GM12872 (cell line): ENCODE measurements at regions not wholly inside any gene's neighbourhood (a gene's known extent, or its start where the extent isn't known, plus 50 kb on each side); places are given as distances from the start of the nearest gene placed in this dataset.

ENCODE experiments used
- TF ChIP-seq, protein P1 (sequence below): IDR thresholded peaks from 3 replicates; pipeline ENCODE4 v1.5.1; 2011; ENCODE audit warnings: low read depth, mild to moderate bottlenecking, low read length, moderate library complexity; ENCODE audit not compliant: insufficient read depth

DNA sequence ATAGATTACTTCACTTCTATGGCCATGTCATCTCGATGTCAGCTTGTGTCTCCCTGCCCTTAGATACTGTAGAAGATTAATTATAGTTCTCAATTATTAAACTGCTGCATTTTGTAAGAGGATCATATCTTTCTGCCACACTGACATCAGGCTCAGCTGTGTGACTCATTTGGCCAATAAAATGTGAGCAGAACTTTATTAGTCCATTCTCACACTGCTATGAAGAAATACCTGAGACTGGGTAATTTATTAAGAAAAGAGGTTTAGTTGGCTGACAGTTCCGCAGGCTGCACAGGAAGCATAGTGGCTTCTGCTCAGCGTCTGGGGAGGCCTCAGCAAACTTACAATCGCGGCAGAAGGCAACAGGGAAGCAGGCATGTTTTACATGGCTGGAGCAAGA, 290.4 kb downstream of the RAD51AP2 start:
- TF ChIP-seq, protein P1, sequence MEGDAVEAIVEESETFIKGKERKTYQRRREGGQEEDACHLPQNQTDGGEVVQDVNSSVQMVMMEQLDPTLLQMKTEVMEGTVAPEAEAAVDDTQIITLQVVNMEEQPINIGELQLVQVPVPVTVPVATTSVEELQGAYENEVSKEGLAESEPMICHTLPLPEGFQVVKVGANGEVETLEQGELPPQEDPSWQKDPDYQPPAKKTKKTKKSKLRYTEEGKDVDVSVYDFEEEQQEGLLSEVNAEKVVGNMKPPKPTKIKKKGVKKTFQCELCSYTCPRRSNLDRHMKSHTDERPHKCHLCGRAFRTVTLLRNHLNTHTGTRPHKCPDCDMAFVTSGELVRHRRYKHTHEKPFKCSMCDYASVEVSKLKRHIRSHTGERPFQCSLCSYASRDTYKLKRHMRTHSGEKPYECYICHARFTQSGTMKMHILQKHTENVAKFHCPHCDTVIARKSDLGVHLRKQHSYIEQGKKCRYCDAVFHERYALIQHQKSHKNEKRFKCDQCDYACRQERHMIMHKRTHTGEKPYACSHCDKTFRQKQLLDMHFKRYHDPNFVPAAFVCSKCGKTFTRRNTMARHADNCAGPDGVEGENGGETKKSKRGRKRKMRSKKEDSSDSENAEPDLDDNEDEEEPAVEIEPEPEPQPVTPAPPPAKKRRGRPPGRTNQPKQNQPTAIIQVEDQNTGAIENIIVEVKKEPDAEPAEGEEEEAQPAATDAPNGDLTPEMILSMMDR = no peak

DNA sequence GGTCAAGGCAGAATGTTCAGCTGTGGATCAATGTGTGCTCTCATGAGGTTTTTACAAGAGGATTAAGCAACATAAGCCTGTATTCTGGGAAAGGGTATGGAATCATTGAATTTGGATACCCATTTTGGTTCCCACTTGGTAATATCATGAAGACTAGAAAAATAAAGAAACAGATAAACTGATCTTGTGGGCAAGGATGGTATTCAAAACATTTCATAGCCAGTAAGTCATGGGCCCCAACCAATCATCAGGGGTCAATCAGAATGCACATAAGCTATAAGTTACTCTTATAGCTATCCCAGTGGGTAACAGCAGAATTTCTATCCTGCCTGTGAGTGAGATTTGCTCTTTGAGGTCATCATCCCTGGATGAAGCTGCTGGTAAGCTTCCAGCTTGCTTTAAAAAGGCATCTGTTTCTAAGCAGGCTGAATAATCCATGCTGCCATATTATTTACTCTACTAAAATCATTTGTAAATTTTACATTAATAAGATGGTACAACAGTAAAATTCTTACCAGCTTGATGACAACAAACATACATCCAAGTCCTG, 291.2 kb downstream of the RAD51AP2 start:
- TF ChIP-seq, protein P1 = no peak

DNA sequence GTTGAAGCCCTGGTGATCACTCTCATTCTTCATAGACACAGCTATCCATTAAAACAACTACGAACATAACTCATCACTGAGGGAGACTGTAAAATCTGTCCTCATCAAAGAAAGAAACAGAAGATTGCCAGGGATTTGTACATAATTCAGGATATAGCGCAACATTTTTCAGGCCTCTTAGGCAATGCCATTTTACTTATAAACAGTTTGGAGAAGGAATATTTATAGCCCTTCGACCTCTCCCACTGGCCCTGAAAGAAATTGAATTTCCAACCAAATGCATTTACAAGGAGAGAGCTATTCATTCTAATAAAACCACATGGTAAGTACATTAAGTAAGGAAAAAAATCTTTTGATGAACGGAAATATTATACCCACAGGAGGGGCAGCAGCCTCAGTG, 295.0 kb downstream of the RAD51AP2 start:
- TF ChIP-seq, protein P1 = no peak

DNA sequence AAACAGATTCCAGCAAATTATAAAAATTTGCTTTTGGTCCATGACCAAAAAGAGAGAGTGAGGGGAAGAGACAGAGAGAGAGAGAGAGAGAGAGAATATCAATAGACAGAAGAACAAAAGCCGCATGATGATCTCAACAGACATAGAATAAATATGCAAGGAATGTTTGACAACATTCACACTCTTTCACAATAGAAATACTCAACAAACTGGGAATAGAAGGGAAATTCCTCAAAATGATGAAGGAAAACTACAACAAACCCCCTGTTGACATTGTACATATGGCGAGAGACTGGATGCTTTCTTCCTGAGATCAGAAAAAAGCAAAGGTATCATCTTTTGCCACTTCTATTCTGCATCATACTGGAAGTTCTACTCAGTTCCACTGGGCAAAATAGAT, 309.7 kb downstream of the RAD51AP2 start:
- TF ChIP-seq, protein P1 = no peak

DNA sequence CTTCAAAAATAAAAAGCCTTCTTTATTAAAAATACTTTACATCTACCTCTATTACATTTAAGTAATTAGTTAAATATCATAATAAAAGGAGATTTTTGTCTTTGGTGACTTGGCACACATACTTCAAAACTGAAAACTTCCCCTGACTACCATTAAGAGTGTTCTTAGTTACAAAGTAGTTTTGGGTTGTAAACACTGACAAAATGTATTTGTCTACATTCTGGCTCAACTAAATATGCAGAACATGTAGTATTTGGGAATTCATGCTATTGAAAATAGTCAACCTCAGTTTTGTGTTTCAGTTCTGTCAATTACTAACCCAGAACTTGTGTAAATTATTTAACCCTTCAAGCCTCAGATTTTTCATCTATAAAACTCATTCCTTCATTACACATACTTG, 311.5 kb downstream of the RAD51AP2 start:
- TF ChIP-seq, protein P1 = no peak

DNA sequence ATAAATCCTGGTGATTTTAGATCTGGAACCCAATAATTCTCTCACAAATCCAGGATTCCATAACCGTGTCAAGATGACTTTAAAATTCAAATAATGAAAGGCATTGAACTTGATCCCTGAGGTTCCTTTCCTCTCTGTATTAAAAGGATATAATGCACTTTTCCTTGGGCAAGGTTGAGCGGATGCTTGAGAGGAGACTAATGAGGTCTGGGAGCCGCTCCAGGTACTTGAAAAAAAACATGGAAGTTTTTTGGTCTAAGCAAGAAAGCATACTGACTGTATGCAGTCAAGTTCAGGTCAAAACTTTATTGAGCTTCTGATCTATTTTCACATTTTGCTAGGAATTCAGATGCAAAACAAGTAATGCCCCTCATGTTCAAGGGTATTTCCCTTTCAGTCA, 318.5 kb downstream of the RAD51AP2 start:
- TF ChIP-seq, protein P1 = no peak

DNA sequence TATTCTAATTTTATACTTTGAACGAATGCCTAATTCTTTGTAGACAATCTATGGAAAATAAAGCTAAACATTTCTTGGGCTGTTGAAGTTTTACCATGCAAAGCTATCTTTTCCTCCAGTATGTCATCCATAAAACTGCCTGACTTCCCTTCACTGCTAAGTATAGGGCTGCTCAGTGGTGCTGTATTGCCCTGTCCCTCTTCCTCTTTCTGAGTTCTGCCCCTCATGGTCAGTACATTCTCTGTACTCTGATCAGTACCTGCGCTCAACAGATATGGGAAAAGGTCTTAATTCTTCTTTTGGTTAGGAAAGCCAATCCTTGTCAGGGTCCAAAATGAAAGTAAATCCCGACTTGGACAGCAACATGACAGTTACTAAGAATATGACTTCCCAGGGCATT, 321.9 kb downstream of the RAD51AP2 start:
- TF ChIP-seq, protein P1 = no peak
